D721Med (cell line): ENCODE measurements at regions not wholly inside any gene's neighbourhood (a gene's known extent, or its start where the extent isn't known, plus 50 kb on each side); places are given as distances from the start of the nearest gene placed in this dataset.

Source experiments
- DNase-seq: peaks from one replicate; pipeline ENCODE4 v3.0.0; 2011; ENCODE audit warnings: low spot score; ENCODE audit not compliant: insufficient read length
- FAIRE-seq: peaks from 2 replicates; lab custom pipeline; 2011; peaks lifted over from hg19 to GRCh38; lab: Jason Lieb, UNC
- CTCF ChIP-seq: IDR thresholded peaks from 2 replicates; pipeline ENCODE4 v1.5.1; 2012; ENCODE audit warnings: mild to moderate bottlenecking, control low read depth; ENCODE audit not compliant: insufficient read depth; ENCODE audit errors: missing control alignments

- DNase-seq (no peak), FAIRE-seq (no peak)
- no peak for TF ChIP-seq CTCF
Measured at GRCh38 chr4:63049726-63050125, 1359.5 kb downstream of the TECRL start.

GRCh38 chr4:63049278-63049677 lies 1360.0 kb downstream of the TECRL start:
- FAIRE-seq (no peak), DNase-seq (no peak)
- no peak for TF ChIP-seq CTCF

GRCh38 chr4:63036159-63036866 lies 1372.9 kb downstream of the TECRL start:
- no peak for FAIRE-seq
- TF ChIP-seq CTCF: no peak
- DNase-seq: no peak

GRCh38 chr4:63029380-63029779 lies 1379.9 kb downstream of the TECRL start:
- no peak for DNase-seq
- TF ChIP-seq CTCF: no peak
- no peak for FAIRE-seq

GRCh38 chr4:63020661-63021060 lies 1388.6 kb downstream of the TECRL start:
- no peak for DNase-seq
- no peak for TF ChIP-seq CTCF
- FAIRE-seq: no peak

GRCh38 chr4:63017300-63017699 lies 1392.0 kb downstream of the TECRL start:
- no peak for TF ChIP-seq CTCF
- DNase-seq: no peak
- FAIRE-seq: no peak

GRCh38 chr4:62970846-62971245 lies 1438.4 kb downstream of the TECRL start:
- DNase-seq (no peak), FAIRE-seq (no peak)
- TF ChIP-seq CTCF: no peak
